Panc1 (cell line): ENCODE measurements at regions not wholly inside any gene's neighbourhood (a gene's known extent, or its start where the extent isn't known, plus 50 kb on each side); places are given as distances from the start of the nearest gene placed in this dataset.

Experiments used
- CTCF ChIP-seq: fragments of 450-650 bp; IDR thresholded peaks from 2 replicates; pipeline ENCODE4 v1.5.1; 2017; ENCODE audit warnings: mild to moderate bottlenecking
- POLR2AphosphoS5 ChIP-seq: IDR thresholded peaks from 2 replicates; pipeline ENCODE4 v1.6.1; 2012; ENCODE audit warnings: mild to moderate bottlenecking, low read depth, low read length, moderate library complexity
- REST ChIP-seq, 2 experiments: IDR thresholded peaks; 2 replicates each; pipeline ENCODE4 v1.6.1; 2011 to 2012; ENCODE audit warnings: low read depth in 2 of 2, control low read depth in 1 of 2, low read length in 1 of 2, mild to moderate bottlenecking in 1 of 2, moderate library complexity in 1 of 2; ENCODE audit not compliant: insufficient read depth in 1 of 2
- TCF7L2 ChIP-seq: IDR thresholded peaks from 2 replicates; pipeline ENCODE4 v1.6.1; 2011; ENCODE audit warnings: mild to moderate bottlenecking, low read depth, low read length, inconsistent platforms

DNA sequence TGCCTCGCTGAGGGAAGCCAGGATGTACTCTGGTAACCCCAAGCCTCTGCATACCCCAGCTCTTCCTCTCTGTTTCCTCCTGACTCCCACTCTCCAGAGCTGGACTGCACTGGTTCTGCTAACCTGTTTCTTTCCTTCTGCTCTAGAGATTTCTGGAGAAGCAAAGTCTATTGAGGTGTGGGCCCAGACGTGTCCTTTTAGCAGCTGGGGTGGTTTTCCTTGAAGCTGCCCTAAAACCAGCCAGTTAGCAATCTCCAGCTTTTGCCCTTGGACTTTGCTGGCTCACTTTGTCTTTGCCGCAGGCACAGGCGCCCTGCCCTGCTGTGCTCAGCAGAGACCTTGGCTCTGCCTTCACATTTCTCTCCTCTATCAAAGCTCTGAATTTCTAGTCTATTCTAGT lies 171.8 kb upstream of the IVNS1ABP start:
- TF ChIP-seq POLR2AphosphoS5 (no peak), CTCF (no peak), REST (IDR thresholded peaks at IDR 0.05; ENCODE audit: insufficient read depth in 1 of 2, low read depth in 2 of 2, low read length in 1 of 2) (no peak), TCF7L2 (no peak)
